ENCODE measurements at regions not wholly inside any gene's neighbourhood (a gene's known extent, or its start where the extent isn't known, plus 50 kb on each side); places are given as distances from the start of the nearest gene placed in this dataset.

DNA sequence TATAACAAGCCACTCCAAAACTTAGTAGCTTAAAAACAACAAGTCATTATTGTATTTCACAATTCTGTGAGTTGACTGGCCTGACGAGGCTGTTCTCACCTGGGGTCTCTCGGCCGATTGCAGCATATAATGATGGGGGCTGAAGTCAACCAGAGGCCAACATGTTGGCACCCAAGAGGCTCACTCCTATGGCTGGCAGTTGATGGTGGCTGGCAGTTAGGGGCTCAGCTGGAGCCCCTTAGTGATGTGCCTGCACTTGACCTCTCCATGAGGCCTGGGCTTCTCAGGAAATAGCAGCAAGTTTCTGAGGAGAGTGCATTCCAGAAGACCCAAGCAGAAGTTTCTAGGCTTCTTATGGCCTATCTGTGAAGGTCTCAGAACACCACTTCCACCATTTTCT, 459.4 kb downstream of the NPHP4 start:
- no peak for DNase-seq (ENCODE audit: low read depth)
- no peak overlapping the region for H3K4me3 ChIP-seq (ENCODE audit: low read depth, low read length)
- TF ChIP-seq, protein P1, sequence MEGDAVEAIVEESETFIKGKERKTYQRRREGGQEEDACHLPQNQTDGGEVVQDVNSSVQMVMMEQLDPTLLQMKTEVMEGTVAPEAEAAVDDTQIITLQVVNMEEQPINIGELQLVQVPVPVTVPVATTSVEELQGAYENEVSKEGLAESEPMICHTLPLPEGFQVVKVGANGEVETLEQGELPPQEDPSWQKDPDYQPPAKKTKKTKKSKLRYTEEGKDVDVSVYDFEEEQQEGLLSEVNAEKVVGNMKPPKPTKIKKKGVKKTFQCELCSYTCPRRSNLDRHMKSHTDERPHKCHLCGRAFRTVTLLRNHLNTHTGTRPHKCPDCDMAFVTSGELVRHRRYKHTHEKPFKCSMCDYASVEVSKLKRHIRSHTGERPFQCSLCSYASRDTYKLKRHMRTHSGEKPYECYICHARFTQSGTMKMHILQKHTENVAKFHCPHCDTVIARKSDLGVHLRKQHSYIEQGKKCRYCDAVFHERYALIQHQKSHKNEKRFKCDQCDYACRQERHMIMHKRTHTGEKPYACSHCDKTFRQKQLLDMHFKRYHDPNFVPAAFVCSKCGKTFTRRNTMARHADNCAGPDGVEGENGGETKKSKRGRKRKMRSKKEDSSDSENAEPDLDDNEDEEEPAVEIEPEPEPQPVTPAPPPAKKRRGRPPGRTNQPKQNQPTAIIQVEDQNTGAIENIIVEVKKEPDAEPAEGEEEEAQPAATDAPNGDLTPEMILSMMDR (IDR thresholded peaks at IDR 0.05; ENCODE audit: insufficient read depth, low read depth, low read length, missing control alignments), result no peak

DNA sequence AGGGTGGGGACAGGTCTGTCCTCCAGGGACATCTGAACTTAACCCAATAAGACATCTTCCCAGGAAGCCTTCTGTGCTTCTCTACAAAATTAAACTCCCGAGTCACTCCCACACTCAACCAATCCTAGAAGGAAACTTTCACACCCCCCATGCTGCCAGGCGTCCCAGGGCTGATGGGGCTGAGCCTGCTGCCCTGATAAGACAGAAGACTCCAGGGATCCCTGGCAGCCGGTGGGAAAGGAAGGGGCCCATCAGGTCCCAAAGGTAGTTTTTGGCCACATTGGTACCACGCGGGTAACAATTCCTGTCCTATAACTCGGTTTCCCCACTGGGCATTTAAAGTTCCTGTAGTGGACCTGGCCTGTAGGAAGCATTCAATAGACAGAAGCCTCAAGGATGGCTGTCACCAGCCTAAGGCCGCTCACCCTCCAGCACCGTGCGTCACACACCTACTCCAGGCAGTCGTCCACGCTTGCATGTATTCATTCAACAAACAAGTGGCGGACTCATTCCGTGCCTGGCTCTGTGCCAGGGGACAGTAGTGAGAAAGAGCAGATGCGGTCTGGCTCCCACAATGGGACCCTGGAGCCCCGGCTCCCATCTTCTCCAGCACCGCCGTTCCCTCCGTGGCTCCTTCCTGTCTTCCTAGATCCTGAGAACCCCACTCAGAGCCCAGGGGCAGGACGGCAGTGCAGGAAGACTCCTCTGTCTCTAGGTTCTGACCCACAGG, 465.2 kb downstream of the NPHP4 start:
- DNase-seq (ENCODE audit: low read depth), result no peak
- H3K4me3 ChIP-seq (ENCODE audit: low read depth, low read length), result no peak overlapping the region
- TF ChIP-seq, protein P1 (IDR thresholded peaks at IDR 0.05; ENCODE audit: insufficient read depth, low read depth, low read length, missing control alignments), result no peak

DNA sequence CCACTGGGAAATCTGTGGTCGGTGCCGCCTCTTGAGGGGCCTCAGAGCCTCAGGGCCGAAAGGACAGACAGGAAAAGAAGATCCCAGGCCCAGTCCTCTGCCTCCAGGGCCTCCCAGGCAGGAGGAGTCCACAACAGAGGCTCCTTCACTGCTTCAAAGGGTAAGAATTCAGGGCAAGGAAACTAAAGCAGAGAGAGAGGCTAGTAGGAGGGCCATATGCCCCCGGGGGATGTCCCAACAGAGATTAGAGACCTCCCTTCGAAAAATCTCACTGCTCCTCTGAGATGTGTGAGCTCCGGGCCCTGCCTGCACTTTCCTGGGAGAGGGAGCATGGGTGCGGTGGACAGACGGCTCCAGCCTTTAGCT, 465.9 kb downstream of the NPHP4 start:
- DNase-seq (ENCODE audit: low read depth), result no peak
- TF ChIP-seq, protein P1 (IDR thresholded peaks at IDR 0.05; ENCODE audit: insufficient read depth, low read depth, low read length, missing control alignments), result no peak
- no peak overlapping the region for H3K4me3 ChIP-seq (ENCODE audit: low read depth, low read length)

DNA sequence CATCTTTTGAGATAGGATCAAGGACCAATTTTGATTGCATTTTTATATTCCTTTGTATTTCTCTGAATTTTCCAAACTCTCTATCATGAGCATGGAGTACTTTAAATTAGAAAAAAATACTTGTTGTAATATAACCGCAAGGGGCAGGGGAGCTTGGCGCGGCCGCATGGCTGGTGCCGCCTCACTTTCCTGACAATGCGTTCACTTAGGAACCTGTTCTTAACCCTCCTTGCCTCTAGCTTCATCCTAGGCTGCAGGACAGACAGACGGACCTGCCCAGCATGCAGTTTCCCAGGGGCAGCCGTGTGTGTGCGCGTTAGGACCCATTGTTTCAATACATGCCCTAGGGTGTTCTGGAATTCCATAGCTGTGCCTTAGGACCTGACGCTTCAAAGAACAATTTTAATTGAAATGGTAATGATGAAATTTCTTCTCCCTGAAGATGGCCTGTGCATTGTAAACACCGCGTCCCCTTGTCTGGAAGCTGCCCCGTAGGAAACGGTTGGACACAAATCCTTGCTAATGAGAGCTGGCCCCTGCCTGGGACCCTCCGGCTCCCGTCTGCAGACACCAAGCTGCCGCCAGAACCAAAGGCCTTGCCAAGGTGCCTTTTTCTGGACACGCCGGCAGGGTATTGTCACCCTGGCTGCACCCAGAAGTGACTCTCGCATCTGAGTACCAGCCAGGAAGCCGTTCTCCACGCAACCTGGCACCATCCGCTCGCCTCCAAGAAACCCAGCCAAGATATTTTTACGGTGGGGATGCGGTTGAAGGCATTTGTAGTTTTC, 466.4 kb downstream of the NPHP4 start:
- no peak for DNase-seq (ENCODE audit: low read depth)
- TF ChIP-seq, protein P1 (IDR thresholded peaks at IDR 0.05; ENCODE audit: insufficient read depth, low read depth, low read length, missing control alignments), result no peak
- no peak overlapping the region for H3K4me3 ChIP-seq (ENCODE audit: low read depth, low read length)

DNA sequence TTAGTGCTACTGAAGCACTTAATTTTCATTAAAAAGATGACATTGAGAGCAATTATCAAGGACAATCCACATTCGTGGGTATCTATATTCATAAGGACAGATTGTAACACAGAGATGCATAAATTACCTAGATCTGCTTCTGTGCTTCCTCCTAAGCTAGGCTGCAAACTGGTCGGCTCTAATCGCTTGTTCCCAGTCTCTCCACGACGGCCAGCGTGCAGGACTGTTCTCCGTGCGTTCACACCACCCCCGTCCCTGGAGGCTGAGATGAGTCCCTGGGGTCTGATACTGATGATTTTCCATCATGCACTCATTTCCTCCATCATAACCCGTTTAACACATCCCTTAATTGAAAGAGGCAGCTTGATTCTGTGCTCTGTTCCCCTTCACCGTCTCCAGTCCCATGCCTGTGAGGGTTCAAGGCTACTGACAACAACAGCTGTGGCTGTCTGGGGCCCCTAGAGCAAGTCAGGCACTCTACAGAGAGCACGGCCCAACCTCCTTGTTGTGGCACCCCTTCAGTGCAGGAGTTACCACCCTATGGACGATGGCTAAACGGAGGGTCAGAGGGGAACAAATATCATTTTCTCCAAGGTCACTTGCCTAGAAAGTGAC, 469.6 kb downstream of the NPHP4 start:
- DNase-seq (ENCODE audit: low read depth), result no peak
- no peak overlapping the region for H3K4me3 ChIP-seq (ENCODE audit: low read depth, low read length)
- TF ChIP-seq, protein P1 (IDR thresholded peaks at IDR 0.05; ENCODE audit: insufficient read depth, low read depth, low read length, missing control alignments), result no peak

DNA sequence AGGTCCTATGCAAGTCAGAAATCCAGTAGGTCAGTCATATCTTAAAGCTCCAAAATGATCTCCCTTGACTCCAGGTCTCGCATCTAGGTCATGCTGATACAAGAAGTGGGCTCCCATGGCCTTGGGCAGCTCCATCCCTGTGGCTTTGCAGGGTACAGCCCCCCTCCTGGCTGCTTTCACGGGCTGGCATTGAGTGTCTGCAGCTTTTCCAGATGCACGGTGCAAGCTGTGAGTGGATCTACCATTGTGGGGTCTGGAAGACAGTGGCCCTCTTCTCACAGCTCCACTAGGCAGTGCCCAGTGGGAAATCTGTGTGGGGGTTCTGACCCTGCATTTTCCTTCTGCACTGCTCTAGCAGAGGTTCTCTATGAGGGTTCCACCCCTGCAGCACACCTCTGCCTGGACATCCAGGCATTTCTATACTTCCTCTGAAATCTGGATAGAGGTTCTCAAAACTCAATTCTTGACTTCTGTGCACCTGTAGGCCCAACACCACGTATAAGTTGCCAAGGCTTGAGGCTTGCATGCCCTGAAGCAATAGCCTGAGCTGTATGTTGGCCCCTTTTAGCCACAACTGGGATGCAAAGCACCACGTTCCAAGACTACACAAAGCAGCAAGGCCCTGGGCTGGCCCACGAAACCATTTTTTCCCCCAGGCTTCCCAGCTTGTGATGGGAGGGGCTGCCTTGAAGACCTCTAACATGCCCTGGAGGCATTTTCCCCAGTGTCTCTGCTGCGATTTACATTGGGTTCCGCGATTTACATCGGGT, 472.7 kb downstream of the NPHP4 start:
- TF ChIP-seq, protein P1 (IDR thresholded peaks at IDR 0.05; ENCODE audit: insufficient read depth, low read depth, low read length, missing control alignments), result no peak
- no peak overlapping the region for H3K4me3 ChIP-seq (ENCODE audit: low read depth, low read length)
- no peak for DNase-seq (ENCODE audit: low read depth)

Measured in GM12865 (cell line).